NB4 (cell line): ENCODE measurements at regions not wholly inside any gene's neighbourhood (a gene's known extent, or its start where the extent isn't known, plus 50 kb on each side); places are given as distances from the start of the nearest gene placed in this dataset.

ENCODE experiments used
- CTCF ChIP-seq: IDR thresholded peaks from one replicate; pipeline ENCODE4 v1.5.1; 2012; ENCODE audit warnings: low read depth, low read length
- MAX ChIP-seq: IDR thresholded peaks from 2 replicates; pipeline ENCODE4 v1.6.1; 2011; ENCODE audit warnings: low read depth, low read length
- MYC ChIP-seq: IDR thresholded peaks from 2 replicates; pipeline ENCODE4 v1.6.1; 2011; ENCODE audit warnings: low read depth, low read length
- POLR2A ChIP-seq: IDR thresholded peaks from 2 replicates; pipeline ENCODE4 v1.6.1; 2011; ENCODE audit warnings: mild to moderate bottlenecking; ENCODE audit not compliant: insufficient read length; ENCODE audit errors: extremely low read depth

GRCh38 chr12:105944628-105945027 lies 194.1 kb downstream of the NUAK1 start:
- TF ChIP-seq CTCF: no peak
- no peak for TF ChIP-seq POLR2A
- no peak for TF ChIP-seq MYC
- TF ChIP-seq MAX: no peak
